HG03025 (cell line): ENCODE measurements at regions not wholly inside any gene's neighbourhood (a gene's known extent, or its start where the extent isn't known, plus 50 kb on each side); places are given as distances from the start of the nearest gene placed in this dataset.

ENCODE experiments used
- ATAC-seq: cut with Tn5 transposase; IDR thresholded peaks from one replicate; pipeline ENCODE4 v1.9.1; 2021; ENCODE audit warnings: mild to moderate bottlenecking, moderate library complexity; ENCODE audit not compliant: unreplicated experiment, low FRiP score

DNA sequence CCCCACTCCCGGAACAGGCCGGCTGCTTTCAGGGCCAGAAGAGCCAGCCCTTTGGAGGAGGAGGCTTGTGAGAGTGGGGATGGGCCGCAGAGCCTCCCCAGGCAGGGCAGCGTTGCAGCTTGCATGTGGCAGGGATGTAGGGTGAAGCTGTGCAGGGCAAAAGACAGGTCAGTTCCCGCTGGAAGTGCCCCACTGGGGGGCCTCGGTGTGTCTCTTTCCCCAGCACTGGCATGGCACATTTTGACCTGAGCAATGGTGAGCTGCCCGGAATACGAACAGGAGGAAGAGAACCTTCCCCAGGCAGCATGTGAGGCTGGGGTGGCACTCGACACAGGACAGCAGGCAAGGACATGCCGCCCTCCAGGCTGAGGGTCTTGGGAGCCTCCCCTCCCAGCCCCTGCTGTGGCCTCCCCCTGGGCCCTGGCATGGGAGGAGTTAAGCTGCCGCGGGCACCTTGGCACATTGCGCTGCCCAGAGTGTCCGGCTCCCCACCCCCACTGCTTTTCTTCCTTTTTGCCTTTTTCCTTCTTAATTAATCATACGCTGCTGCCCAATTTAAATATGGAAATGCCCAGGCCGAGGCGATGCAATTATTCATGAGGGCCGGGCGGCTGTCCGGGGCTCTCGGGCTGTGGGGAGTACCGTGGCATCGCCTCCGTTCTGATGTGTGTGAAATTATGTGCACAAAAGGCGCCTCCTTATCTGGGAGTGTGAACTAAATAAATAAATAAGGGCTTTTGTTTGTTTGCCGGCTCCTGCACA lies 76.0 kb upstream of the WNT7B start:
- no peak for ATAC-seq

- ATAC-seq = no peak
Observed at GRCh38 chr22:46053563-46054090, 76.7 kb upstream of the WNT7B start.

DNA sequence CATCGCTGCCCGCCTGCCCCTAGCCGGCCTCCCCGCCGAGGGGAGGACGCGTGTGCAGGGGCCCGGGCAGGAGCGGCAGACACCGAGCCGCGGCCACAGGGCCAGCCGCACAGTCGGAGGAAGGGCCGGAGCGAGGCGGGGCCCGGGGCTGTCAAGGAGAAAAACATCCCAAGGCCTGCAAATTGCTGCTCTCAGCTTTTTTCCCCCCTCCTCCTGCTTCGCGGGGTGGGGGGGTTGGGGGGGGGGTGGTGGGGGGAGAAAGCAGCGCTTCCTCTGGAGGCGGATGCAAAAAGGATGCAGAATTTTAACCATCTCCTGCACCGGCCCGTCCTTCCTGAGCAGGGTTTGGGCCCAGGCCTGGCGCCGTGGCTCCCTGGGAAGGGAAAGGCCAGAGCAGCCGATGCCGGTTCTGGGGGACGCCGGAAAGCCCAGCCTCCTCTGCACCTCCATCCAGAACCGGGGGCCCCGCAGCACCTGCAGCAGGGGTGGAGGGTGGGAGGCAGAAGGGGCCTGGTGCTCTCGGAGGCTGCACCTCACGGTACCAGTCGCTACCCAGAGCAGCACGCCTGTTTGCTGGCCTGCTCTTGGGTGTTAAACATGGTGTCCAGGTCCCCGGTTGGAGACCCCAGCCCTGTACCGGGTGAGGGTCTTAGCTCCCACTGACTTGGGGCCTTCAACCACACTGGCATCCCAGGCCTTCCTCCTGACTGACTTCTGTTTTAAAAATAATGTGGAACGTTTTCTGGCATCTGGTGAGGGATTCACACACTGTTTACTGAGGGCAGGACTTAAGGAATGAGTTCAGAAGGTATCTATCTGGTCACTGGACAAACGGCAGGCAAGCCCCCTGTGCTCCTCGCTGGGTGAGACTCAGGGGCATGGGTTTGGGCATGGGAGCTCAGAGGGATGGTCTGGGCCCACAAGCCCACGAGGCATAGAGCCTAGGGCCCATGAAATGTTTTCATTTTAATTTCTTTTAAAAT lies 77.4 kb upstream of the WNT7B start:
- no peak for ATAC-seq

DNA sequence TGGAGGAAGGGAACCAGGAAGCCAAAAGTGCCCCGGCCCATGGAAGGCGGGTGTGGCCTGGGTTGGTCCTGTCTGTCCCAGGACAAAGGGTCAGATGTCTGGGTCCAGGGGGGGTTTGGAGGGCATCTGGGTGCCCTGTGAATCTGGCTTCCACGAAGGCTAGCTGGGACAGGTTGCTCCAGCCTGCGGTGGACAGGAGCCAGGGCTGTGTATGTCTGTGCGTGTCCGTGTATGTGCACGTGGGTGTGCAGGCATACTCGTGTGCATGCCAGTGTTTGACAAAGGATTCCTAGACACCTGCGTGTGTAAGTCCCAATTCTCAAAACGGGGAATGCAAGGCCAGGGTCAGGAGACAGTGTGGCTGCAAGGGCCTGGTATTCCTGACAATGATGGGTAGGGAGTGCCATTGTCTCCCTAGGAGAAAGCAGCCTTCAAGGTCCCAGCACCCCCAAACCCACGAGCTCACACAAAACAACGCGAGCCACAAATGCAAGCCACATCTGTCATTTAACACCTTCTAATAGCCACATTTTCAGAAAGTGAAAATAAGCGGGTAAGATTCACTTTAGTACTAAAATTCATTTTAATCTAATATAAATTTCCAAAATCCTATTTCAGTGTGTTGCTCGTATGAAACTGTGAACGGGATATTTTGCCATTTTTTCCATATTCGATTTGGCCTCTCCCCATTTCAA lies 78.4 kb upstream of the WNT7B start:
- ATAC-seq = no peak

- no peak for ATAC-seq
Observed at GRCh38 chr22:46055911-46056545, 79.1 kb upstream of the WNT7B start.

DNA sequence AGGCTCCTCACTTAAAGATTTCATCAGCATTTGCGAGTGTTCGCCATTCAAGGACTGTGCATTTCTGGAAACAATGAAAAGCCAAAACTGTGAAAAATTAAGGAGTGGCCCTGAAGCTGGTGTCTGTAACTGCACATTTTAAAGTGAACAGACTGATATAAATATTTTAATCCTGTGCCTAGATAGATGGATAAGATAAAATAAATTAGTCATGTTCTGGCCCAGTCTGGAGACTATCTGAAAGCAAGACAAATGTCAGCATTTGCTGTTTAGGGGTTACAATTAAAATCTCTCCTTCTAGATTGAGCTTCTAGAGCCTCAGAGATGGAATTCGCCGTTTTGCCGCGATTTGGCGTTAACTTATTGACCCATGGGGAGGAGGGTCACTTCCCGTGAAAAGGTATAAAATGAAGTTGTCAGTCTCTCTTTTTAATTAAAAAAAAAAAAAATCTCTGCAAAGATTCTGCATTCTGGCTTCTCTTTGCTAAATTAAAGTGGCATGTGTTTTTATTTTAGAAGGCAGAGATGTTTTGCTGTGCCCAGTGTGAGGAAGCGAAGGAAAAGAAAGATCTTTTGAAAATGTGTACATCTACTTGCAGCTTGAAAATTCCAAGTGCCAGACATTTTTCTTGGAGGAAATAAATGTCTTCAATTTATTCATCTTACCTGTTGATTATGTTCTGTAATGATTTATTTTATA lies 79.7 kb upstream of the WNT7B start:
- ATAC-seq = no peak

DNA sequence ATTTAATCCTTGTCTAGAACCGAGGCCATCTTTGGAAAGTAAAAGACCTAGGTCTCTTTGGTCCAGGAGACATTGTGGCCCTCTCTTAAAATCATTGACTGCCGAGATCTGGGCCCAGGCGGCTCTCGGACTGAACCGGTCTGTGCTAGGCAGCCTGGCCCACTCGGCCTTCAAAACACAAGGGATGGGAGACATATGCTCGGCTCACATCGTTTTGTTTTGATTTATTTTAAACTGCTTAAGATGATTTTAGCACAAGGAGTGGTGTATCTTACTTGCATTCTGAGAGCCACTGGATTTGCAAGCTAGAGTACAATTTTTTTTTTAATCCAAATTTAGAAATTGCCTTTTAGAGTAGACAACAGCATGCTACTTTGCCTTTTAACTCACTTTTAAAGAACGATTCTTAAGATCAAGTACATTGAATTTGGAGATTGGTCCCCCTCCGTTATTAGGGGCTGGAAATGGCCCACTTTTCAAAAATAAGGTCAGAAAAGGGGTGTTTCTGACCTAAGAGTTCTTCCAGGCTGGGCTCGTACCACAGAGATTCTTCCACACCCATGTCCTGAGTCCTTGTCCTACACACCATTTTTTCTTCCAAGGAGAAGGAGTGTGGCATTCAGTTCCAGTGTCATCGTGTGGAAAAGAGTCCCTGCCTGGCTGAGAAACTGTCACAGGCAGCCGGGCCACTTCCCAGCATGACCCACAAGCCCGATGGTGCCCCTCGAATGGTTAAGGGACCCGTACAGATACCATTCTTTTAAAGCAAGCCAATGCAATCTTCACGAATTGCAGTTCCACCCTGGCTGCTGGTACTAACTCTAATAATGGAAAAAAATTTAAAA lies 80.5 kb upstream of the WNT7B start:
- no peak for ATAC-seq

GRCh38 chr22:46058091-46058420 lies 81.1 kb upstream of the WNT7B start:
- ATAC-seq = no peak

- ATAC-seq = no peak
Observed at GRCh38 chr22:46058591-46059519, 81.9 kb upstream of the WNT7B start.

DNA sequence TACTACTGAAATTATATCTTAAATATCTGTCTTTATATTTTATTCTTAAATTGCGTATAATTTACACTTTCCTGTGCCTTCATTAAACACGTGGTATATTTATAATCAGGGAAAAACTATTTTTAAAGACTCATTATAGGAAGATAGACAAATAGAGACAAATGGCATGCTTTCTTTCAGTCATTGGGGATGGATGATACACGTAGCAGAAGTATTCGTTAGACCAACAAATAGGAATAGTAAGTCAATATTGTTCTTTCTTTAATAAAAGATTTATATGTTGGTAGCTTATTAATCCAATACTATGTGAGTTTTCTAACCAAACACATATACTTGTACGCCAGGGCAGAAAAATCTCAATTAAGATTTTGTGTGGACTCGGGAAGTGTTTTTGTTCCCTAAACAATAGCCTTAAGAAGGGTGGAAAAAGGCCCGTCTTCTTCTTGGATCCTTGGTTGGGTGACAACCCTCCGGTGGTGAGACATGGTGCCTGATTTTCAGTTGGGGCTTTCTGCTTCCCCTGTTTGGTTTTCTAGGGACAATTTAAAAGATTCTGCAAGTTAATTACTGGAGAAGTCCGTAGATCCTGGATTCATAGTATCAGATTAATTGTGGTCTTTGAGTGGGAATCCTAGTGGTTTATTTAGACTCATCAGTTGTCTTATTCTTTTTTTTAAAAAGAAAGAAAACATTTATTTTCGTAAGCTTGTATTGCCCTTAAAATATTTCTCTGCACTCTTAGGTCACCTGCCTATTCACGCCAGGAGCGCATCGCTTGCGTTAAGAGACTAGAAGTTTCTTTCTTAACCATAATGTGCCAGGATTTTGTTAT lies 83.5 kb upstream of the WNT7B start:
- no peak for ATAC-seq

DNA sequence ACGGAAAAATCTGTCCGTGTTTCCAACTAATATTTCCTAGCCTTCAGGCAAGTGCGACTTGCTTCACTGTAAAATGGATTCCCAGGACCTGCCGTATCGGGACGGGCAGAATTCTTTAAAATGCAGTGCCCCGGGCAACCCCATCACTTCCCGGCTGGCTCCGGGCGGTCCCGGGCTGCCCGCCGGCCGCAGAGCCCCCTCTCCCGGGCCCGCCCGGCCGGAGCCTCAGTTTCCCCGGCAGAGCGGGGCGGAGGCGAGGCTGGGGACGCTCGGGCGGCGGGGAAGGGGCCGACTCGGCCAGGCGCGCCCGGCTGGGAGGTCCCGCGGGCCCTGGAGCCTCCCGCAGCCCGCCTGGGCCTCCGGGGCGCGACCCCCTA lies 84.2 kb upstream of the WNT7B start:
- no peak for ATAC-seq

- ATAC-seq = no peak
Observed at GRCh38 chr22:46061501-46062231, 84.7 kb upstream of the WNT7B start.

DNA sequence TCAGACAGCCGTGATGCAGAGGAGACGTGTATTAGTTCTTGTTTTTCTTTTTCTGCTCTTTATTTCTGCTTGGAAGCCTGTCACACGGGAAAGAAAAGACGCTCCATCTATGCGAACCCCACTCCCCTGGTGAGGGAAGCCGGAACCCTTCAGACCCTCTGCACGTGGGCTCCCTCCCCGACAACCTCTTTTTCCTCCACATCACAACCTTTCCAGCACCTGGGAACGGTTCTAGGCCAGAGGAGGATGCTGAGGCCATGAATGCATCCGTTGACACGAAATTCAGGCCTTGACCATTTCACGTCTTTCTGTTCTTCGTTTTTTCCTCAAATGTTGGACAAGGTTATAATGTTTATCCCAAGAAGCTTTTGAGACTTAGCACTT lies 85.3 kb upstream of the WNT7B start:
- no peak for ATAC-seq

- no peak for ATAC-seq
Observed at GRCh38 chr22:46062971-46063631, 86.1 kb upstream of the WNT7B start.

GRCh38 chr22:46063846-46064227 lies 86.5 kb upstream of the PPARA start:
- ATAC-seq = no peak
